ENCODE measurements at regions not wholly inside any gene's neighbourhood (a gene's known extent, or its start where the extent isn't known, plus 50 kb on each side); places are given as distances from the start of the nearest gene placed in this dataset.
"Not testable (repeated sequence)": the region's sequence is repeated elsewhere in the genome, so short reads cannot be mapped to it uniquely, and the experiment has no call there.

DNA sequence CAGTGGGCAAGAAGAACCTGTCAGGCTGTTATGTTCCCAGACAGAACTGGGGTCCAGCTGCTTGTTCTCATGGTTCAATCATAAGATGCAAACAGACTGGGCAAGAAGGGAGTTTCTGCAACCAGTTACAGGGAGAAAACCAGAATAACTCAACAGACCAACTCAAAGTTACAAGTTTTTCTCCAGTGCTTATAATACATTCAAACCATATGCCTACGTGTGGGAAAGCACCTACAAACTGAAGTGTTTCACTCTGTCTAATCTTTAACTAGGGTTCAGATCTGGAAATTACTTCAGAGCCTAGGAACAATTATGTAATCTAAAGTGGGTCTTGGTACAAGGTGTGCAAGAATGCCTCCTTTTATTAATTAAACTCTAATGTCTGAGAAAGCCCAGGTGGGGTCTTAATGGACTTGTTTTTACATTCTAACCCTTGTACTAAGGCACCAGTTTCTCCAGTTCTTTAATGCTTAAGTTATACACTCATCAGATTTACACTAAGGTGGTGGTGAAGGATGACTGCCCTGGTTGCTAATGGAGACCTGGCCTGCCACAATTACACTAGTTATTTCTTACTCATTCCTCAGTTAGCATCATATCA lies 951.9 kb downstream of the TSN start:
- Mint-ChIP-seq H3K36me3 (no peaks in the 10 kb centered on the region), H3K9me3 (peaks cover 5% of the 10 kb centered on the region), H3K27ac (no peak overlapping the region), H3K27me3 (no peaks in the 10 kb centered on the region), H3K4me1 (no peaks in the 10 kb centered on the region), H3K4me3 (no peak overlapping the region)
- no peak for ATAC-seq

- Mint-ChIP-seq H3K4me3 (no peak overlapping the region), H3K27ac (no peak overlapping the region), H3K4me1 (no peaks in the 10 kb centered on the region), H3K27me3 (no peaks in the 10 kb centered on the region), H3K36me3 (no peaks in the 10 kb centered on the region), H3K9me3 (peaks cover 14% of the 10 kb centered on the region)
- no peak for ATAC-seq
Measured at GRCh38 chr2:122710049-122710448, 954.6 kb downstream of the TSN start.

DNA sequence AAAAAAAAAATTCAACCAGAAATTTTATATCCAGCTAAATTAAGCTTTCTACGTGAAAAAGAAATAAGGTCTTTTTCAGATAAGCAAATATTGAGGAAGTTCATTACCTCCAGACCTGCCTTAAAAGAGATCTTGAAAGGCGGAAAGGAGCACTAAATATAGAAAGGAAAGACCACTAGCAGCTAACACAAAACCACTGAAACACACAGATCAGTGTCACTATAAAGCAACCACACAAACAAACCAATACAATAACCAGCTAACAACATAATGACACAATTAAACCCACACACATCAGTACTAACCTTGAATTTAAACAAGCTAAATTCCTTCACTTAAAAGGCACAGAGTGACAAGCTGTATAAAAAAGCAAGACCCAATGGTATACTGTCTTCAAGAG lies 958.3 kb downstream of the TSN start:
- H3K27me3 Mint-ChIP-seq, result no peaks in the 10 kb centered on the region
- H3K4me3 Mint-ChIP-seq, result no peak overlapping the region
- ATAC-seq, result no peak
- H3K4me1 Mint-ChIP-seq, result no peaks in the 10 kb centered on the region
- H3K9me3 Mint-ChIP-seq, result peaks cover 15% of the 10 kb centered on the region
- no peak overlapping the region for H3K27ac Mint-ChIP-seq
- no peaks in the 10 kb centered on the region for H3K36me3 Mint-ChIP-seq

- H3K36me3 Mint-ChIP-seq, H3K27ac Mint-ChIP-seq, H3K9me3 Mint-ChIP-seq, H3K27me3 Mint-ChIP-seq, H3K4me3 Mint-ChIP-seq, H3K4me1 Mint-ChIP-seq: not testable (repeated sequence)
- peak; percentile 27 for ATAC-seq
Measured at GRCh38 chr2:122720822-122721221, 965.4 kb downstream of the TSN start.

GRCh38 chr2:122734766-122735424 lies 979.4 kb downstream of the TSN start:
- no peaks in the 10 kb centered on the region for H3K36me3 Mint-ChIP-seq
- no peak for ATAC-seq
- no peak overlapping the region for H3K27ac Mint-ChIP-seq
- no peaks in the 10 kb centered on the region for H3K4me1 Mint-ChIP-seq
- no peak overlapping the region for H3K4me3 Mint-ChIP-seq
- H3K9me3 Mint-ChIP-seq, result peaks cover 3% of the 10 kb centered on the region
- no peaks in the 10 kb centered on the region for H3K27me3 Mint-ChIP-seq

DNA sequence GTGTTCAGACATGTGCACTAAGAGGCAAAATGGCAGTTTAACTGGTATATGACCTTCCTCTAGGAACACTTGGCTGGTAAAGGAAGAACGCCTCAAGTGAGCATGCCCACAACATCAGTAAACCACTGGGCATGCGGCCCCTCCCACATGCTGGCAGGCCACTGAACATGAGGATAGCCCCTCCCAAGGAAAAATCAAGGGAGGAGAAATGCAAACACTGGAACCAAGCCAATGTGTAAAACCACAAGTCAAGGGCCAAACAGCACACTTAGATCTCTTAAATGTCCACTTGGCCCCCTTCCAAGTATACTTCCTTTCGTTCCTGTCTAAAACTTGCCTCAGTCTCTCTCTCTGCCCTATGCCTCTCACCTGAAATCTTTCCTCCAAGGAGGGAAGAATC lies 980.8 kb downstream of the TSN start:
- Mint-ChIP-seq H3K4me1 (no peaks in the 10 kb centered on the region), H3K4me3 (no peak overlapping the region), H3K27me3 (no peaks in the 10 kb centered on the region), H3K27ac (no peak overlapping the region), H3K36me3 (no peaks in the 10 kb centered on the region), H3K9me3 (peaks cover under 1% of the 10 kb centered on the region)
- ATAC-seq, result no peak

DNA sequence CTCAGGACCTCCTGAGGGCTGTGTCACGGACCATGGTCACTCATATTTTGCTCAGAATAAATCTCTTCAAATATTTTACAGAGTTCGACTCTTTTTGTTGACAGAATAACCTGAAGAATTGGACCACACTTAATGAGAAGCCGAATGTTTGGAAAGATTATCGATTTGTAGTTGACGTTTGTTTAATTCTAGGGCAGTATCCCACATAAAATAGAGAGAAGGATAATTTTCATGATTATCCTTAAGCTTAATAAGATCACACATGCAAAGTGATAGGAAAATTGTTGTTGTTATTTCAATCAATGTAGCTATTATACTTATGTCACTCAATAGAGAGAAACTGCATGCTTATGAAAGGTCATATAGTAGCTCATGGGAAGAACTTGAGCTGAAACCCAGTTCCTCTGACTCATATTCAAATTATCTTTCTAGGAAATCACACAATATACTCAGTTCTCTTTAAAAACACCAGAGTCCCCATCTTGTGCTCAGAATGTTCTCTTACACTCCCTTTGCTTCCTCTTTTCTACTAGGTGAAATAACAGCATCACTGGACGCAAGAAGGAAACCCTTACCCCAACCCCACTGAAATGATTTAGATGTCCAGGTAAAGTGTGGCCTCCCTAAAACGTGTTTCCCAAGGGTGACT lies 982.1 kb downstream of the TSN start:
- H3K9me3 Mint-ChIP-seq, result no peaks in the 10 kb centered on the region
- no peaks in the 10 kb centered on the region for H3K4me1 Mint-ChIP-seq
- H3K4me3 Mint-ChIP-seq, result no peak overlapping the region
- H3K27me3 Mint-ChIP-seq, result no peaks in the 10 kb centered on the region
- H3K36me3 Mint-ChIP-seq, result no peaks in the 10 kb centered on the region
- no peak overlapping the region for H3K27ac Mint-ChIP-seq
- ATAC-seq, result peak; percentile 34

DNA sequence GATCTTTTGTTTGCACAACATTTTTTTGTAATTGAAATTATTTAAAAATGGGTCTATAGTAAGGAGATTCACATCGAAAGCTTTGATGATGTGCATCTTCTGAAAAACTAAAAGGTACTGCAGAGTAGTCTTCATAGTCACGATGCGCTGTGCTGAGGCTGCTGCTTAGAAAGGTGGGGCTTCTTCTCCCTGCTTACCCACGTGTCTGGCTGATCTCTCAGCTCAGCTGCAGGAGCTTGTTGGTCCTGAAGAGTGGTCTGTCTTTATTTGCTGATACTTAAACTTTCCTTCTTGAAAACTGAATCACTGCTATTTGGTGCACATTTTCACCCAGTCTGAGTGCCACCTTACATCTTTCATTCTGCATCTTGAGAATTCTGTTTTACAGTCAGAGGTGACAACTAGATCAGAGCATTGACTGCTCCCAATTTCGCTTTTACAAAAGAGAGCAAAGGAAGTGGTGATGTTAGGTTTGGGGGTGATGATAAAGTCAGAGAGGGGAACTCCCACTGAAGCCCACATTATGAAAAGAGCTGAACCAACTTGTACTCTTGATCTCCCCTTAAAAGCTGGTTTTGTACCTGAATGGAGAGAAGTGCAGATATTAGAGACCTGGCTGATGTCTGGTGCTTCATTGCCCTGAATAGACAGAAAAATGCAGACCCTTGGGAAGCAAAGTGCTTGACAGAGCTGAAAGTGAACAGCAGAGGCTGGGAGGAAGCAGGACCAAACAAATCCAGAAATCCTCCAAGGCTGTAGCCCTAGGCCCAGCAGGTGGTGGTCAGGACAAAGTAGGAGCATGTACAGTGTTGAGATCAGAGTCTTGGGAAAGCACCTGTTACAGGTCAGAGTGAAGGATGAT lies 984.5 kb downstream of the TSN start:
- H3K4me3 Mint-ChIP-seq, result no peak overlapping the region
- no peak overlapping the region for H3K27ac Mint-ChIP-seq
- H3K27me3 Mint-ChIP-seq, result no peaks in the 10 kb centered on the region
- H3K9me3 Mint-ChIP-seq, result no peaks in the 10 kb centered on the region
- peak; percentile 10 for ATAC-seq
- no peaks in the 10 kb centered on the region for H3K4me1 Mint-ChIP-seq
- no peaks in the 10 kb centered on the region for H3K36me3 Mint-ChIP-seq

DNA sequence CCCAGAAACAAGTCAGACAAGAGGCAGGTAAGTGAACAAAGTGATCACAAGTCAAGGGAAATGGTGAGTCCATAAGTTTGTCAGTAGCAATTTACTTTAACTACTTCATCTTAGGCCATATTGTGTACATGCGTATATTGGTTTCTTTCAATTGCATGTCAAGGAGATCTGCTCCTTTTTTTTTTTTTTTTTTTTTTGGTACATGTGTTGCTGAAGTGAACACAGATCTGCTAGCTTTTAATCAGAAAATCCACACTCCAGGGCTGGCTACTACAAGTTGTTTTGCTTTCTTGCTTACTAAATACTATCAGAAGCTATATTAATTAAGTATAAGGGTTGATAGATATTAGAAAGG lies 985.1 kb downstream of the TSN start:
- no peaks in the 10 kb centered on the region for H3K27me3 Mint-ChIP-seq
- H3K9me3 Mint-ChIP-seq, result no peaks in the 10 kb centered on the region
- H3K4me3 Mint-ChIP-seq, result no peak overlapping the region
- no peak for ATAC-seq
- no peaks in the 10 kb centered on the region for H3K4me1 Mint-ChIP-seq
- no peaks in the 10 kb centered on the region for H3K36me3 Mint-ChIP-seq
- no peak overlapping the region for H3K27ac Mint-ChIP-seq

GRCh38 chr2:122741403-122741802 lies 986.0 kb downstream of the TSN start:
- Mint-ChIP-seq H3K36me3 (no peaks in the 10 kb centered on the region), H3K9me3 (no peaks in the 10 kb centered on the region), H3K27me3 (no peaks in the 10 kb centered on the region), H3K27ac (no peak overlapping the region), H3K4me1 (no peaks in the 10 kb centered on the region), H3K4me3 (no peak overlapping the region)
- no peak for ATAC-seq

GRCh38 chr2:122743021-122743675 lies 987.7 kb downstream of the TSN start:
- Mint-ChIP-seq H3K4me1 (no peaks in the 10 kb centered on the region), H3K36me3 (no peaks in the 10 kb centered on the region), H3K9me3 (peaks cover 3% of the 10 kb centered on the region), H3K27ac (no peak overlapping the region), H3K27me3 (no peaks in the 10 kb centered on the region), H3K4me3 (no peak overlapping the region)
- no peak for ATAC-seq

DNA sequence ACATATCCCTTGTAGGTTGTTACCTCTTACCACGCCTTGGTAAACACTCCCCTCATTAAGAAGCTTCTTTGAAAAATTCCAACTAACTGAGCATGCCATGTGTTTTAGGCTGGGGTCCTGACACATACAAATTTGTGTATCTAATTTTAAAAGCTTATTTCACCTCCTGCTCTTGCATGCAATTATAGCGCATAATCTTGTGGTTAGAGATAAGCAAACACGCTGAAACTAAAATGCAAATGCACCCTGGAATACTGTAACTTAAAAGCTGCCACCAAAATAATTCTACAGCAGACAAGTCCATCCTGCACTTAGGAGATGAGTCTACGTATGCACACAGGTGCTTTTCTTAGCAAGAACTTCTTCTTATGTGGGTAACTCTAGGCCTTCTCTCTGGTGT lies 990.2 kb downstream of the TSN start:
- H3K4me3 Mint-ChIP-seq, result no peak overlapping the region
- ATAC-seq, result no peak
- no peaks in the 10 kb centered on the region for H3K36me3 Mint-ChIP-seq
- peaks cover 3% of the 10 kb centered on the region for H3K9me3 Mint-ChIP-seq
- H3K4me1 Mint-ChIP-seq, result no peaks in the 10 kb centered on the region
- no peaks in the 10 kb centered on the region for H3K27me3 Mint-ChIP-seq
- H3K27ac Mint-ChIP-seq, result no peak overlapping the region

DNA sequence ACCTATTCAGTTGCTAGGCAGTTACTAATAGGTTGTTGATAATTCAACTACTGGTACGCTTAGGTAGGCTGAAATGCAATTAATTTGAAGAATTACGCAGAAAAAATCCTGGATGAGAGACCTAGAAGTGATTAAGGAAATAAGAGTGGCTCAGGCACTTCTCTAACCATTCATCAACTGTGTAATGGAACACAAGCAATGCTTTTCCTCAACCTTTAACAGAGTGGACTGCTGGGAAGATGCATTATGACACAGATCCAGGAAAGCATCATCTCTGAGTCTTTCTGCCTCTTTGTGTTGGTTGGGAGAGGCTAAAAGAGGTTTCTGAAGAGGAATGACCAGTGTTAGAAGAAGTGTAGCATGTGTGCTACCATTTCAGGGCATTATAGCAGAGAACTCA lies 992.2 kb downstream of the TSN start:
- no peaks in the 10 kb centered on the region for H3K4me1 Mint-ChIP-seq
- H3K27me3 Mint-ChIP-seq, result no peaks in the 10 kb centered on the region
- H3K9me3 Mint-ChIP-seq, result peaks cover 3% of the 10 kb centered on the region
- no peak overlapping the region for H3K27ac Mint-ChIP-seq
- no peak for ATAC-seq
- H3K36me3 Mint-ChIP-seq, result no peaks in the 10 kb centered on the region
- H3K4me3 Mint-ChIP-seq, result no peak overlapping the region

- H3K27ac Mint-ChIP-seq, result no peak overlapping the region
- ATAC-seq, result no peak
- H3K36me3 Mint-ChIP-seq, result no peaks in the 10 kb centered on the region
- no peaks in the 10 kb centered on the region for H3K27me3 Mint-ChIP-seq
- H3K9me3 Mint-ChIP-seq, result peaks cover 3% of the 10 kb centered on the region
- H3K4me3 Mint-ChIP-seq, result no peak overlapping the region
- no peaks in the 10 kb centered on the region for H3K4me1 Mint-ChIP-seq
Measured at GRCh38 chr2:122748552-122749011, 993.1 kb downstream of the TSN start.

DNA sequence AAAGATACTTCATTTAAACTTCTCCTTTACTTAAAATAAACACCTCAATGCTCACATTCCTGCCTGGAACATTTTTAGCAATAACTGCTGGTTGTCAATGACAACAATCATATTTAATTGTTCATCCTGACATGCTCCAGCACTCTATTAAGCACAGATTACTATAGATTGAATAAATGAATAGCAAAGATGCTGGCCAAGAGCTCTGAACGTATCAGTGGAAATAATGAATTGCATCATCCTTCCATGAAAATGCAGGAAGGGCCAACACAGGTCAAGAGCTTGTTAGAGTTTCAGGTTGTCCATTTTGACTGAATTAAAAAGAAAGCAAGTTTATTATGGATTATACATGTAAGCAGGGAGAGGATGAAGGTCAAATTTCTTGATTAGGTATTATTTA lies 994.0 kb downstream of the TSN start:
- Mint-ChIP-seq H3K4me3 (no peak overlapping the region), H3K9me3 (peaks cover 3% of the 10 kb centered on the region), H3K27me3 (no peaks in the 10 kb centered on the region), H3K27ac (no peak overlapping the region), H3K36me3 (no peaks in the 10 kb centered on the region), H3K4me1 (no peaks in the 10 kb centered on the region)
- ATAC-seq, result no peak

Data from stimulated activated memory B cell treated with anti-CD40 and anti-IgM and Interleukin-4, amounts not matched to agents 10 μg/mL and 1 μg/mL and 100 μg/mL, for 72 hours (primary cell).